D341Med (cell line): ENCODE measurements at regions not wholly inside any gene's neighbourhood (a gene's known extent, or its start where the extent isn't known, plus 50 kb on each side); places are given as distances from the start of the nearest gene placed in this dataset.
A peak's percentile ranks its signal among the peaks of the same experiment; 100 is the strongest.

ENCODE experiments used
- DNase-seq: peaks from one replicate; pipeline ENCODE4 v3.0.0; 2012; ENCODE audit warnings: low spot score

DNA sequence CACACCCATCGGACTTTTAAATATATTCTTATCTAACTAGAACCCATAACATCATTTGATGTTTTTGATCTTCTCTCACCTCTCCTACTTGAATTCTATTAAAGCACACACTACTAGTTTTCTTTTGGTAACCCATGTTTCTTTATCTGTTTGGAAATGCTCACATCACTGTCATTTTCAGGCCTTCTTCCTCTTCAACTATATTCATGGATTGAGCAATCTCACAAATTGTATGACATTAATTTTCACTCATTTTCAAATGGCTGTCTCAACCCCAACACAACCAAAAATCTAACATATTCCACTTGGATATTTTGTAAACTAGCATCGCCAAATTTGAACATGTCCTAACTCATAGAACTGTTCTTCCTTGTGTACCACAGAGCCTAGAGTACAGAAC is 488.0 kb upstream of the SEMA3A start:
- DNase-seq, result no peak

DNA sequence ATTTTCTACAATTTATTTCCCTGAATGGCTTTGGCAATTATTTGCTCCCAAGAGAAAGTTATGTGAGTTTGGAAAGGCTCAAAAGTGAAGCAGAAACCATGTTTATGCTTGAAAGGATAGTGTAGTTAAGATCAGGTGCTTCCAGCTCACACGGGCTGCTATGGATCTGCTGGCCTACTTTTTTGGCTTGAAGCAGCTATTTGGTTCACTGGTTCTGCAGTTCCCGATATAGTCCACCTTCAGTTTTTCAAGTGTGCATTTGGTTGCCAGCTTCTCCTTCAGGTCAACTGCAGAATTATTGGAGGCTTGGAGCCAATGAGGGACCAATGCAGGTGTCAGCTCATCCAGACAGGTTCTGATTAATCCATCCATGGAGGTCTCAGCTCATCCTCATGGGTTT is 484.3 kb upstream of the SEMA3A start:
- DNase-seq, result no peak

DNA sequence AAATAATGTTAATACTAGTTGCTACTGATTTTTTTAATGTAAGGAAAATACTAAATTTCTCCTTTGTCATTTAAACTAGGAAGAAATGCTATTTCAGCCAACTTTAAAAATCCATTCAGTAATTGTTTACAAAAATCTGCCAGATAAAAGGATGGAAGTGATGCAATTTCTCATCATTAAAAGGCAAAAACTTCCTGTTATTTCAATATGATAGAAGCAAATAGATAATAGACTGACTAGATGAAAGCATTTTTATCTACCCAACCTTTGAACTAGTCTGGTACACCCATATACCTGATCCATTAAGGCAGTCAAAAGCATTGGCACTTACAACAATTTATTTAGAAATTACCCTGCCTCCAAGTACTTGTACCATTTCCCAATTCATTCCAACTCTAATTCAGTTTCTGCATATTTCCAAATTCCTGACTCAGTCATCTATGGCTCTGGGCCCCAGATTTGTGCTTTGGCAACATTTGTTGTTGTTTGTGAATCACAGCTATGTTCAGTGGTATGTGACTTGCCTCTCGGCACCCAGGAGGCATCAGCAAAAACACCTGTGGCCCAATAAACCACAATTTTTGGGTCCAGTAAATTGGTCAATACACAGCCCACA is 482.6 kb upstream of the SEMA3A start:
- DNase-seq, result no peak

DNA sequence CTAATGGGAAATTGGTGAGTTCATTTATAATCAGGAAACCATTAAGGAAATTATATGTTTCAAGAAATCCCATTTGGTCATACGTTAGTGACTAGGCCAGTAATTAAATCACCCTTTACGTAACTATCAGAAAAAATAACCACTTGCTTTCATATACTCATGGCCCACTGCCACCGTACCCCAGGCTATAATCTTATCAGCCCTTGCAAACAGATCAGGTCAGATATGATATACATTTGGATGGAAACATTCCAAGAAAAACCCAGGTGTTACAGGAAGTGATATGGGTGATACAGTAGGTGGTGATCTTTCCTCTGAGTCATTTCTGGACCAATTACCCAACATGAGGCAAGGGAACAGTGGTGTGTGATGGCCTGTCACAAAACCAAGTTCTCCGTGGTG is 481.0 kb upstream of the SEMA3A start:
- DNase-seq, result no peak

DNA sequence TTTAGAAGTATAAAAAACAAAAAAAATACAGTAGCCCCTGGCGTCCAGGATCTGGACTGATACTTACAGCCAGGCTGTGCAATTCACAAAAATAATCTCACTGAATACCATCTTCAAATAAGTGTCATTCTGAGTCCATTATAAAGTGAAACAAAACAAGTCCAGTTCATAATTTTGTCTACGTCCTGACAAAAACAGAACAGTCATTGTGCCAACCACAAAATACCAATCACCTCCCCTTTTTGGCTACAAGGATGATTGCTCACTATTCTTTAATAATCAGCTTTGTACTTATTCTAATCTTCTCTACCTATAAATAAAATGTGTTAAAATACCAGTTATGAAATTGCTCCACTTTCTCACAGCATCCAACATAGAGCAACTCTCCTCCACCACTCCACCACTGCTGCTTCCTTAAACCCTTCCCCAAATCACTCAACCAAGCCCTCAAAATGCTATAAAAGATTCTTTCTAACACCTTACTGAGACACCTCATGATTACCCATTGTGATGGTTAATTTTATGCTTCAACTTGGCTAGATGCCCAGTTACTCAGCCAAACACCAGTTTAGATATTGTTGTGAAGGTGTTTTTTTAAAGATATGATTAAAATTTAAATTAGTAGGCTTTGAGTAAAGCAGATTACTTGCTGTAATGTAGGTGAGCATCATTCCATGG is 479.8 kb upstream of the SEMA3A start:
- peak; percentile 17 for DNase-seq

DNA sequence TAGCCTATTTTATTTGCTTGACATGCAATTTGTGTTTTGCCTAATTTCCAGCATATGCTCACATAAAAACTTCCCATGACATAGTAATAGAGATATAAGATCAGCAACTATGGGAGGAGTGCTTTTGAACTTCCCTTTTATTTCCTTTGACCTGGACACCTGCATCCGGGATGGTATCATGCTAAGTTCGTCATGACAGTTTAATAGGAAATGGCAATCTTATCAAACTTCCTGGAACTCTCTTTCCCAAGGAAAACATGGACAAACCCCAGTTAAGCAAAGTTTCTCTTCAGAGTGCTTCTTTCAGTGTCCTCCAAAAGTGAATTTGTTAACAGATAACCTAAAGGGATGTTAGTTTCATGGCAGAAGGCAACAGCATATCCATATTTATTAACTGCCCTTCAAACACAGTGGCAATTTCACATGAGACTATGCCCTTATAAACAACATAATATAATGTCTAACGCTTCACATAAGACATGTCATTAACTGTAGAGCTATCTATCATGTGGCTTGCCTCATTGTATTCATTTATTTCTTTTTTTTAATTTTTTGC is 474.7 kb upstream of the SEMA3A start:
- no peak for DNase-seq

DNA sequence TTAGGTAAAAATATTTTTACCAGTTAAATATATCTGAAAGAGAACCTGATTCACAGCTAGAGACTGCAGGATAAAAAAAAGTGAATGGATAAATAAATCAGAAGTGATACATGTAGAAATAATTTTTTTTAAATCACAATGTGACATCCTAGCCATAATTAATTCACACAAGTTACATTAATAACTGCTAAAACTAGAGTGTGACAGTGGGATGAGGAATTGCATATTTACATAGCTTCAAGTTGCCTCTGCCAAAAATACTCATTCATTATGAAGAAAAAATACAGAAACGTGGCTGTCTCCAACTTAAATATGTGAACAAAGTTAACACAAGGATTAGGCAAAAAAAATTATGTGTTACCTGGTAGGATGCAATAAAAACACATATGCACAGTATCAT is 473.5 kb upstream of the SEMA3A start:
- no peak for DNase-seq

DNA sequence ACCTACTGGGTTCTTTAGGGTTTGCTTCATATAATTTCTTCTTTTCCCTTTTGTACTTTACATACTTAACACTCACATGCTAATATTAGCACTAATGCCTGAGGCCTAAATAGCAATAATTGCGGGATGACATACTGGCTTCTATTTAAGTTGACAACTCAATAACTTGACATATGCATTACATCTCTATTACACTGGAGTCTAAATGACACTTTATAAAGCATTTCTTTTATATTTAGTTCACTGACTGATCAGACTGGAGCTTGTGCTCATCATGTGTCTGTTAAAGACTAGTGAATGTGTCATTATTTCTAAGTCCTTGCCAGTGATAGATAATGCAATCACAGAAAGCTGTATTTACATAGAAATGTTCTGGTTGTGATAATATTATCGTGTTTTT is 472.1 kb upstream of the SEMA3A start:
- no peak for DNase-seq

DNA sequence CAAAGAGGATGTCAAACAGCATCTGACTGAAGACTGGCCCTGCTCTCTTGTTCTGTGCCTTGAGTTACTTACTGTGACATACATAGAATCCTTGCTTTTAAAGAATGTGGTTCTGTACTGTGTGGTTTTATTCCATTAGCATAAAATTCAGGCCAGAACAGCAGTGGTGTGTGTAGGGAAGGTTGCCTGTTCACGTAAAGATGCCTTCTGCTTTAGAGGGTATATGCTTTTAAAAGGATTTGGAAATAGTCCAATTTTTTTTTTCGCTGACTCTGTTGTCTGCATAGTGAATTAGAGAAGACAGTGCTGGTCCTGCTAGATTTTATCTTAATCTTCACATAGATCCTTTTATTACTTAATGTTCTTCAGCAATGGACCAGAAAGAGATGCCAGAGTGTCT is 470.8 kb upstream of the SEMA3A start:
- DNase-seq, result no peak

DNA sequence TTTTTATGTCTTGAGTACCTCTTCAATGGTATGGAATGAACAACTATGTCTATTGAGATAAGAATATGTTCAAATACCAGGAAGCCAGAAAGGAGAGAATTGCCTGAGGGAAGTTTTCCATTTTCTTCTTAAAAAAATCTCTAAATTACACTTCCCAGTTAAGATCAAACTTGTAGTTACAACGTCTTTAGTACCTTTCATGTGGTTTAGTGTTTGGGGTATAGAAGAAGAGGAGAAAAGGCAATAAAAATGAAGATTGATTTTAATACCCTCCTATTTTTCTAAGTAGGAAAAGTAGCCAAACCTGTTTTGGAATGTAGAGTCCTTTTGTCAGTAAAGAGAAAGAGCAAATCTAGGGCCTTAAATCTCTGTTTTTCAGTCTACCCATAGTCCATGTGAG is 470.0 kb upstream of the SEMA3A start:
- DNase-seq, result no peak

DNA sequence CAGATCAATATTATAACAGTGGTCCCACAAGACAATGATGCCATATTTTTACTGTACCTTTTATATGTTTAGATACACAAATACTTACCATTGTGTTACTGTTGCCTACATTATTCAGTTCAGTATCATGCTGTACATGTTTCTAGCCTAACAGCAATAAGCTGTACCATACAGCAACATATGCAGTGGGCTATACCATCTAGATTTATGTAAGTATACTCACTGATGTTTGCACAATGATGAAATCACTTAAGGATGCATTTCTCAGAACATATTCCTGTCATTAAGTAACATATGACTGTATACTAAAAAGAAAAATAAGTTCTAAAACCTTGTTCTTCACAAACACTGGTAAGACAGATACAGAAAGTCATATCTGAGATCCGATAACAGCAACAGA is 468.6 kb upstream of the SEMA3A start:
- no peak for DNase-seq

DNA sequence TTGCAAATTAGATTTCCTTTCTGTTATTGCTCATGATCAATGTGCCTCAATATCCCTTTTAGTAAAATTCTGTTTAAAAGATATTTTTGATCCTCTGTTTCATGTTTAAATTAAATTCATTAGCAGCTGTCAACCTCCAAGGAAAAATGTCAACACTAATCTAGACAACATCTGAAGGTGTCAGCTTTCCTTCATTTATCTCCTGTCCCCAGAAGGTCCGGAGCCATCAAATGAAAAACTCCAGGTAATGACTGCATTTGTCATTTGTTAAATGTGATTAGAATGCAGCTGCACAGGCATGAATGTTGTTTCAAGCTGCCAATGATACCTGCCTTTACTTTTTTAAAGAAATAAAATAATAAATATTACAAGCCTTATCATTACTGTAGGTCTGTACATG is 463.7 kb upstream of the SEMA3A start:
- DNase-seq, result no peak

DNA sequence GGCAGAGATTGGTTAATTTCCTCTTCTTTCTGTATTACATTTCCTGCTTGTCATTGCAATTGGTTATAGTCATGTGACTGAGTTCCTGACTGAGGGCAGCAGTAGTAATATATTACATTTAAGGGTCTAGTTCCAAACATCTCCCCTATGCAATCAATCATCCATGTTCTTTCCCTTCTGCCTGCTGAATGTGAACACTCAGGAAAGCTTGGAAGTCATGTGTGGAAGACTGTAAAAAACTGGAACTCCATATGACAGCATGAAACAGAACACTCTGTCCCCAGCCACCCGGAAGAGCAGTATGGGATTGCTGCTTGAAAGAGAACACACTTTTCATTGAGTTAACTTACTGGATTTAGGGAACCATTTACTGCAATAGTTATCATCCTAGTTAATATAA is 459.7 kb upstream of the SEMA3A start:
- no peak for DNase-seq

DNA sequence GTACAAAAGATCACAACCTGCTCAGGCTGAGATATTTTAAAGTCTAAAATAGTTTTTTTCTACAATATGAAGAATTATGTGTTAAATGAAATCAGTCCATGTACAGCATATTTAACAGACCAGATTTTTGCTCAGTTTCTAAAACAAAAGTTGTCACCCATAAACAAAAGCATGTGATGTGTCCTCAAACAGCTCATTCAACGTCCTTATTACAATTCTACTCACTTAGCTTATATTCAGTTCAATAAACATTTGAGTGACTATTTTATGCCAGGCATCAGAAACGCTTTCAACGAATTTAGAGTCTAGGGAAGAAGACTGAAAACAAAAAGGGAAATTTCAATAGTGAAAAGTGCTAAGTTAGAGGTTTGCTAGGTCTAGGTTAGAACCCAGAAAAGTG is 457.3 kb upstream of the SEMA3A start:
- DNase-seq, result no peak

DNA sequence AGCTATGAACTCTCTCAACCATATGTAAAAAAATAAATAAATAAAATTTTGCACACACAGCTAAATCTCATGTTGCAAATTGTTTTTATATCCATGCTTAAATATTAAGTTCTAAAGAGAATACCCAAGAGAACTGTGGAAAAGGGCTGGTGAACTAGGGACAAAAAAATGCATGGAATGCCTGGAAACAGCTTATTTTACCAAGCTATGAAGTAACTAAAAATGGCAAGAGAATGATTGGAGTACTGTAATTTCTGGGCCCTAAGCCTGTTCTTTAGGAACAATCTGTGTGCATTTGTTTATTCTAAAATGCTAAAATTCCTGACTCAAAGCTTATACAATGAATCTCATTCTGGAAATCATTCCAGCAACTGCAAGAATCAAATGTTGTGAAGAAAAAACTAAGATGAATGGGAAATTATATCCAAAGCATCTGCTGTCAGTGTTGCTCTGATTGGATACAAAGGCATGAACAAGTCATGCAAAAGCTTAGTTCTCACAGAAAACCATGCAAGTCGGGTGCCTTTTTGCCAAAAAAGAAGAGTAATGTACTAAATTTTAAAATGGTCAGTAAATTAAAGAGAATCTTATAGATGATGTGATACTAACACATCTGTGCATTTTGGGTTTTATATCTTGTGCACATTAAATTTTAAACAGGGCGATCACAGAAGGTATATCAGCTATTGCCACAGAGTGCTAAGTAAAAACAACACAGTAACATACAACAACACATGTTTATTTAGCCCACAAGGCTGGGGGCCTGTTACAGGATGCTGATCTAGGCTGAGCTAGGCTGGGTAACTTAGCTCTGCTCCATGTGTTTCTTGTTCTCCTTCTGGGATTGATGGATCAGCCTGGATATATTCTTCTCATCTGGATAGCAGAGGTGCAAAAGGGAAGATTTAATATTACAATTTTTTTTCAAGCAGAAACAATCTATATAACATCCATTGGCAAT is 453.5 kb upstream of the SEMA3A start:
- no peak for DNase-seq

DNA sequence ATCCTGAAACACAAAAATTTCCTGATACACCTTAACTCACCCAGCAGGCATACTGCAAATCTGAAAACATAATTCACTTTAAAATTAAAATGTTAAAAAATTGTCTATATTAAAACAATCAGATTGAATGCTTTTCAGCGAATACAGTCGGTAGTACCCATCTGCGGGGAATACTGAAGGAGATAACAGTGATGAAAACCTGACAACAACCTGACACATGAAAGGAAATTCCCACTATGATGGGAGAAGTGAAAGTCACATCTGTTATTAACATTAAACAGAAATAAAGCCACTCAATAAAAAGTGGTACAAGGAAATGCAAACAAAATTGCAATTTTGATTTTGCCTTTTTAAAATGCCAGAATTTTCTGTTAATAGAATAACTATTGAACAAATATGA is 448.0 kb upstream of the SEMA3A start:
- DNase-seq, result no peak

DNA sequence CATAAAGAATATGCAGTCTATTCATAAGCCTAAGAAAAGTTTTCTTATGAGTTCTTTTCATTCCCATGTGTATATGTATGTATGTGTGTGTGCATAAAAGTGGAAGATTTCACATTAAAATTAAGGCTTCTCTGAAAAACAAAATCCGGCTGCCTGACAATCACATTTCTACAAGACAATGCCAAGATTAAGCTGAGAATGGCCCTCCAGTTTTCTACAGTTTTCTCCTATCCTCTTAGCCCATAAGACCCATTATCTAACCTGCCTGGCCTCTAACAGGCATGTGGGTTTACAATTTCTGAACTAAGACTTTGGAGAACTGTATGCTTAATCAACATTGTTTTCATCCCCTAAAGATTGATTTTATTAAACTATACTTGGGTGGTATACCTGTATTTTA is 446.0 kb upstream of the SEMA3A start:
- no peak for DNase-seq

DNA sequence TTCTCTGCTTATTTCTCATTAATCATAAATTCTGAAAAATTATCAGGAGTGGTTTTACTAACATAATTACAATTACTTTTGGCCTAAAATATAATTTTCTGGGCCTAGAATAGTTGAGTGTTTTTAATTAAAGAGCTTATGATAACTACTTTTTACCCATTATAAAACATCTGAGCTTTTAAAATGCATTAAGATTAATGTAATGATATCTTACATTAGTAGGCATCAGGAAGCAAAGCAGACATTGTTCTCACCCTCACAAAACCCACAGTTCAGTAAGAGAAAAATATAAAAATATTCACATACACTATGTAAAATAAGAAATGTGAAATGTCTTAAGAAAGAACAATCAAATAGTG is 443.7 kb upstream of the SEMA3A start:
- no peak for DNase-seq

DNA sequence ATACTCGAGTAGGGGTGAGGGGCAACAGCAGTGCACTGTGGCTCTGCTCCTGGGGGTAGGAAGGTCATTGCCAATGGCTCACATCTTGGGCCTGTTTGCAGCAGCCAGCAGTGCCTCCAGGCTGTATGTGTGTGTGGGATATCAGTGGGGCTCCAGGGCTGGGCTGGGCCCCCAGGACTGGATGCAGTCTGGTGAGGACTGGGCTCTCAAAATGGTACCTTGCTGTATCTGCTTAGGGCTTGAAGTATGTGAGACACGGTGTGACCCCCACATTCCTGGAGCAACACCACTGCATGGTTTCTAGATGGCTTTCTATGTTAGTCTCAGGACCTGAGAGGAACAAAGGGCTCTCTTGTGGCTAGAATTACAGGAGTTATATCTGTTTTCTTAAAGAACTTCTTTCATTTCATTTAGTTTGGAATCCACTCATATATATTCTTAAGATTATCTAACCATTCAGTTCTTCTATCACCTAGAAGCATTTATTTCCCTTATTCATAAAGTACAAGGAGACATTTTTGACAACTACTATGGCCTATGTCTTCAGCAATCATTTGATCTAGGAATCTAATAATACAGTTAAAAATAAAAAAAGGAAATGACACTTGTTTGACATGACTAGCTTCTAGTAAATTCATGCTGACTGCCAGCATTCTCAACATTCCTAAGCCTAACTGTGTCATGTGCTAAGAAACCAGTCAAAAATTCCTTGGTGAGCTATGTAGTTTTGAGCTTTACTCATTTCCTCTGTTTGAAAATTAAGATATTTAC is 443.2 kb upstream of the SEMA3A start:
- DNase-seq, result no peak

DNA sequence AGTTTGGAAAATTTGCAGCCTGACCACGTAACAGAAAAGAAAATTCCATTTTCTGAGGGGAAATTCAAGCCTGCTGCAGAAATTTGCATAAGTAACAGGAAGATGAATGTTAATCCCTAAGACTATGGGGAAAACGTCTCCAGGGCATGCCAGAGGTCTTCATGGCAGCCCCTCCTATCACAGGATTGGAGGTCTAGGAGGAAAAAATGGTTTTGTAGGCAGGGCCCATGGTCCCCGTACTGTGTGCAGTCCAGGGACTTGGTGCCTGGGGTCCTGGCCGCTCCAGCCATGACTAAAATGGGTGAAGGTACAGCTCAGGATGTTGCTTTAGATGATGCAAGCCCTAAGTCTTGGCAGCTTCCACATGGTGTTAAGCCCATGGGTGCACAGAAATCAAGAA is 437.3 kb upstream of the SEMA3A start:
- DNase-seq, result no peak

DNA sequence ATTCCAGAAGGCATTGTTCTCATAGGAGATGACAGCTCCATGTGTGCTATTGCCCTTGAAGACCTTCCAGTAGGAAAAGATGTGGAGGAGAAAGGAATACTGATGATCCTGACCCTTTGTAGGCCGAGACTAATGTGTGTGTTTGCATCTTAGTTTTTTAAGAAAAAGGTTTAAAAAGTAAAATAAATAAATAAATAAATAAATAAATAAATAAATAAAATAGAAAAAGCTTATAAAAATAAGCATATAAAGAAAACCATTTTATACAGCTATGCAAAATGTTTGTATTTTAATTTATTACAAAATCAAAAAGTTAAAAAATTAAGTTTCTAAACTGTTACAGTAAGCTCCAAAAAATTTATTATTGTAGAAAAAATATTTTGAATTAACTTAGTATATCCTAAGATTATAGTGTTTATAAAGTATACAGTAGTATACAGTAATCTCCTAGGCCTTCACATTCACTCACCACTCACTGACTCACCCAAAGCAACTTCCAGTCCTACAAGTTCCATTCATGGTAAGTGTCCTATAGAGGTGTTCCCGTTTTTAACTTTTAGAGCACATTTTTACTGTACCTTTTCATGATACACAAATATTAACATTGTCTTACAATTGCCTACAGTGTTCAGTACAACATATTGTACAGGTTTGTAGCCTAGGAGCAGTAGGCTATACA is 435.2 kb upstream of the SEMA3A start:
- DNase-seq, result no peak

DNA sequence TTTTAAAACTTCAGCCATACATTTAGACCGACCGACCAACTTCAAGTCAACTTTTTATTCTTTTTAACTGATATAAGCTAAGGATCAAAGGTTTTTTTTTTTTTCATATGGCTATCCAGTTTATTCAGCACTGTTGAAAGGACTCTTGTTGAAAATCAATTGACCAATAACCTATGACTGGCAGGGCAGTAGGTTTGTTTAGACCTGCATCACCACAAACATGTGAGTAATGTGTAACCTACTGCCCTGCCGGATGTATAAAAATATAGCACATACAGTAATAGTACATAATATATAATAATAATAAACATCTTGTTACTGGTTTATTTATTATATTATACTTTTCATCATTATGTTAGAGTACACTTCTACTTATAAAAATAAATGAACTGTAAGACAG is 434.6 kb upstream of the SEMA3A start:
- DNase-seq, result no peak
